GM13976 (cell line): ENCODE measurements at regions not wholly inside any gene's neighbourhood (a gene's known extent, or its start where the extent isn't known, plus 50 kb on each side); places are given as distances from the start of the nearest gene placed in this dataset.

ENCODE experiments used
- DNase-seq: peaks from one replicate; pipeline ENCODE4 v3.0.0; 2012; ENCODE audit warnings: low spot score
- in situ Hi-C: fragments of 300-500 bp; cut with MboI; formaldehyde crosslinking; loops from one replicate; pipeline ENCODE4 v1.12.0; 2022; ENCODE audit warnings: low sequenced_read_pairs, mixed read lengths, inconsistent platforms; ENCODE audit not compliant: unreplicated experiment
- TF ChIP-seq, protein P1 (sequence below): IDR thresholded peaks from 2 replicates; pipeline ENCODE4 v1.5.1; 2012; ENCODE audit warnings: borderline replicate concordance, mild to moderate bottlenecking; ENCODE audit not compliant: insufficient read depth; ENCODE audit errors: extremely low read depth, missing control alignments, control extremely low read depth

DNA sequence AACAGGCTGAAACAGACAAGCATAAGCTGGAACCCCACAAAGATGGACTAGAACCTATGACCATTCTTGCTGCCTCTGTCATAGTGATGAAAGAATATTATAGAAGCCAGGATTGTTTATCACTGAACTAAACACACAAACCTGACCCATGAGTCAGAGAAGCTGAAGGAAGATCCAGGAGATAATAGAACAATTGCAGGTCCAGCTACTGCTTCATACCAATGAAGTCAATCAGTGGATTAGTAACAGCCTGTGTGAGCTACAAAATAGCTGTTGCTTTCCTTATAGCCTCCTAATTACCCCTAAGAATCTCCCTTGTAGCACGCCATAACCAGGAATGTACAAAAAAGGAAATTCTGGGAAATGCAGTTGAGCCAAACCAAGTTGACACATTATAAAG is 459.9 kb upstream of the ZNF462 start:
- no peak for DNase-seq
- TF ChIP-seq, protein P1, sequence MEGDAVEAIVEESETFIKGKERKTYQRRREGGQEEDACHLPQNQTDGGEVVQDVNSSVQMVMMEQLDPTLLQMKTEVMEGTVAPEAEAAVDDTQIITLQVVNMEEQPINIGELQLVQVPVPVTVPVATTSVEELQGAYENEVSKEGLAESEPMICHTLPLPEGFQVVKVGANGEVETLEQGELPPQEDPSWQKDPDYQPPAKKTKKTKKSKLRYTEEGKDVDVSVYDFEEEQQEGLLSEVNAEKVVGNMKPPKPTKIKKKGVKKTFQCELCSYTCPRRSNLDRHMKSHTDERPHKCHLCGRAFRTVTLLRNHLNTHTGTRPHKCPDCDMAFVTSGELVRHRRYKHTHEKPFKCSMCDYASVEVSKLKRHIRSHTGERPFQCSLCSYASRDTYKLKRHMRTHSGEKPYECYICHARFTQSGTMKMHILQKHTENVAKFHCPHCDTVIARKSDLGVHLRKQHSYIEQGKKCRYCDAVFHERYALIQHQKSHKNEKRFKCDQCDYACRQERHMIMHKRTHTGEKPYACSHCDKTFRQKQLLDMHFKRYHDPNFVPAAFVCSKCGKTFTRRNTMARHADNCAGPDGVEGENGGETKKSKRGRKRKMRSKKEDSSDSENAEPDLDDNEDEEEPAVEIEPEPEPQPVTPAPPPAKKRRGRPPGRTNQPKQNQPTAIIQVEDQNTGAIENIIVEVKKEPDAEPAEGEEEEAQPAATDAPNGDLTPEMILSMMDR = no peak
- in situ Hi-C loops = no loop called here

DNA sequence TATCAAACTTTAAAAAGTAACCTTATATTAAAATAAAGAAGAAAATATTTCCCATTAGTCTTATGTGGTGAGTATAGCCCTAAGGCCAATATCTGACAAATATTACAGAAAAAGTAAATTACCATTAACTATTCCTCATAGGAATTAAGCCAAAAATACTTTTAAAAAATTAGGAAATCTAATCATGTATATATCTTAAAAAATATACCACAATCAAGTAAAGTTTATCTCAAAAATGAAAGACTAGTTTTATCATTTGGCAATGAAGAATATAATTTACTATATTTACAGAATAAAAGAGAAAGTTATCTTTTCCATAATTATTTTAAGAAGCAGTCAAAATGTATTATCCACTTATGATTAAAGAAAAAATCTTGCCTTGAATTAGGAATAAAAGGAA is 458.8 kb upstream of the ZNF462 start:
- in situ Hi-C loops = no loop called here
- no peak for DNase-seq
- TF ChIP-seq, protein P1 = no peak

DNA sequence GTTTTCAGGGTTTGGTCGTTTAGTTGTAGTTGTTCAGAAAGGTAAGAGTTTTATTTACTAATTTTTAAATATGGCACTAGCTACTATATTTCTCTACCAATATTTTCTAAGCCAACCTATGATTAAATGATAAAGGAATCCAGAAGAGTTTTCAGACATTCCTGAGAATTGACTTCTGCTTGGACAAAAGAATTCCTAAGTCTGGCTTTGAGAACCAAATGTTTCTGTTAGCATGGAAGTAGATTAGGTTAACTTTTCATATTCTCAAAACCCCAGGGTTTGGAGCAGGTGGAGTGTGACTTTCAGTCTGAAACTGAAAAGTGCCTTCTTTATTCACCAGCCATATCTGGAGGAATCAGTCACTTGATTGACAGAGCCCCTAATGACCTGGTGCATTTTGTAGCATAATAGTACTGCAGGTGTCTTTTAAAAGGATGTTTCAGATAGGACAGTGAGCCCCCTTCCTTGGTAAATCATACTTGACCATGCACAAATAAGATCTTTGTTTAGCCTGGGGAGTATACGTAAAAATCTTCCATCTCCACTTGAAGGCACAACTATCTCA is 457.0 kb upstream of the ZNF462 start:
- TF ChIP-seq, protein P1 = no peak
- in situ Hi-C loops = no loop called here
- DNase-seq = no peak

DNA sequence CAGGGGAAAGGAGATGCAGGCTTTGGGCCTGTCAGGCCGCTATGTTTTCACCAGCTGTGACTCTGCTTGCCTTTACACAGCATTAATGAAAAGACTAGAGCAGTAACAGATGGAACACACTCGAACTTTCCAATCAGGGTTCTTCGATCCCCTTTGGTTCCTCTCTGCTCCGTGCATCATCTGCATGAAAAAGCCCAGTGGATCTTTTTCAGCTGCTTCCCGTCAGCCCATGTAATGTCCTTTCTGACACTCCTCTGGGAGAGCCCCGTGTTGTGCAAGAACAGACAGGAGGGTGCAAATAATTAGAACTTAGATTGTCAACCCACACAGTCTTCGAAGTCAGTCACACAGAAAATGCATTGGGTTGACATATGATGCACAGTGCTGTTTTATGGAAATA is 448.9 kb upstream of the ZNF462 start:
- no peak for DNase-seq
- TF ChIP-seq, protein P1 = no peak
- in situ Hi-C loops = no loop called here

DNA sequence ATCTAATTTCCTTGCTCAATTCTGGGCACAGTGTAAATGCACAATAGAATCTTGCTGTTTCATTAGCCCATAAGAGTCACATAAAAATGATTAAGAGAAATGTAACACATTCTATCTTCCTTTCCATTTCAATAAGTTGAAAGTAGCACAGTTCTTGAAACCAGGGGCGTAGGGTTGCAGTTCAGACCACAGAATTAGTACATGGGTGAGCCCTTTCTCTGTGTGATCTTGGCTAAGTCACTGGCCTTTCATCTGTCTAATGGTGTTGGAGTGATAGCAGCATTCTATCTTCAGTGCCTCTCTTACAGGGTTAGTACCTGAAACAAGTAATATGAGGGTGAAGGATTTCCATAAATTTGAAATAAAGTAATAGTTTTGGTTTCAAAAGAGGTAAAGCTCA is 445.3 kb upstream of the ZNF462 start:
- DNase-seq = no peak
- in situ Hi-C loops = no loop called here
- TF ChIP-seq, protein P1 = no peak

DNA sequence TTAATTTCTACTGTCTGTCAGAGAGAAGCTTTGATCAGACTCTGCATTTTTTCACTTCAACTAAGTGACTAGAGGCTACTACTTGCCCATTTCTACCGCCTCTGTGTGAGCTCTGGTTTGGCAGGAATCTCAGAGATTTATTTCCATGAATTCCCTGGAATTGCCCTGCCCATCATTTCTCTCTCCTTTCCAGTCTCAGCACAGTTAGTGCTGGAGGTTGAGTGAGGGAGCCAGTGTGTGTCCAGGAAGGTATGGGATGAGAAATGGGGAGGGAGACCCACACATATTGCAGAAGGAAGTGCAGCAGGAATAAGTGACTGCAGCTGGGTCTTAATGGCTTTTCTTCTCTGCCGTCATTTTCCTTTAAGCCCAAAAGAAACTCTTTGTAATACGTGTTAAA is 443.1 kb upstream of the ZNF462 start:
- TF ChIP-seq, protein P1 = no peak
- in situ Hi-C loops = no loop called here
- DNase-seq = no peak
